Caco-2 (cell line): ENCODE measurements at regions not wholly inside any gene's neighbourhood (a gene's known extent, or its start where the extent isn't known, plus 50 kb on each side); places are given as distances from the start of the nearest gene placed in this dataset.
"Not testable (repeated sequence)": the region's sequence is repeated elsewhere in the genome, so short reads cannot be mapped to it uniquely, and the experiment has no call there.

Experiments
- BruUV-seq: library from RNA; stranded (reverse); fragments of 400-500 nt; replicated peaks from 2 replicates; lab custom pipeline; 2021; lab: Mats Ljungman, UMichigan
- CTCF ChIA-PET: fragments of 300-600 bp; sonication (Branson Sonifier 250); formaldehyde crosslinking; loops from one replicate; lab custom pipeline; 2022; ENCODE audit warnings: antibody characterized with exemption; lab: Charles Lee
- POLR2A ChIA-PET: fragments of 300-600 bp; sonication (Branson Sonifier 250); formaldehyde crosslinking; loops from one replicate; lab custom pipeline; 2022; ENCODE audit warnings: antibody characterized with exemption; lab: Charles Lee
- DNase-seq, 2 experiments: peaks; one replicate each; pipeline versions ENCODE4 v3.0.0 to v3.0.0-alpha.2; 2020 to 2022
- H3K27me3 ChIP-seq: replicated peaks from 2 replicates; pipeline ENCODE4 v1.6.0; 2011; ENCODE audit warnings: low read length; ENCODE audit not compliant: control insufficient read depth, insufficient read depth
- H3K36me3 ChIP-seq: 2 replicates; pipeline ENCODE4 v1.5.1; 2011; ENCODE audit warnings: low read length; ENCODE audit not compliant: control insufficient read depth, insufficient read depth
- H3K4me1 ChIP-seq: fragments of 250-450 bp; sonication (Bioruptor Pico); 2 replicates; pipeline ENCODE4 v1.5.1; 2020; ENCODE audit warnings: mild to moderate bottlenecking
- H3K4me3 ChIP-seq: 2 replicates; pipeline ENCODE4 v1.5.1; 2011; ENCODE audit warnings: low read depth, mild to moderate bottlenecking, control low read depth, low read length
- H3K9me3 ChIP-seq: fragments of 250-450 bp; sonication (Bioruptor Pico); 2 replicates; pipeline ENCODE4 v1.5.1; 2020; ENCODE audit warnings: mild to moderate bottlenecking, moderate library complexity
- H3K27ac Mint-ChIP-seq: one replicate; pipeline ENCODE4 v1.8.0; 2022; ENCODE audit warnings: mixed read lengths; ENCODE audit not compliant: unreplicated experiment
- H3K27me3 Mint-ChIP-seq: one replicate; pipeline ENCODE4 v1.8.0; 2022; ENCODE audit warnings: mixed read lengths; ENCODE audit not compliant: insufficient read depth, unreplicated experiment
- H3K36me3 Mint-ChIP-seq: one replicate; pipeline ENCODE4 v1.8.0; 2022; ENCODE audit warnings: mild to moderate bottlenecking, mixed read lengths; ENCODE audit not compliant: insufficient read depth, unreplicated experiment
- H3K4me1 Mint-ChIP-seq: one replicate; pipeline ENCODE4 v1.8.0; 2022; ENCODE audit warnings: low read depth, mixed read lengths; ENCODE audit not compliant: unreplicated experiment
- H3K4me3 Mint-ChIP-seq: one replicate; pipeline ENCODE4 v1.8.0; 2022; ENCODE audit warnings: mild to moderate bottlenecking, moderate library complexity, mixed read lengths; ENCODE audit not compliant: unreplicated experiment
- H3K9me3 Mint-ChIP-seq: one replicate; pipeline ENCODE4 v1.8.0; 2022; ENCODE audit warnings: mixed read lengths; ENCODE audit not compliant: unreplicated experiment
- CTCF ChIP-seq, 2 experiments: fragments of 200-600 bp in 1 of 2; IDR thresholded peaks; 1 replicate in 1 of 2; 2 replicates in 1 of 2; pipeline versions ENCODE4 v1.5.1 to v1.8.0; 2011 to 2022; ENCODE audit warnings: antibody characterized with exemption in 1 of 2, control low read depth in 1 of 2, inconsistent platforms in 1 of 2, low read depth in 1 of 2, low read length in 1 of 2, mild to moderate bottlenecking in 1 of 2, moderate library complexity in 1 of 2; ENCODE audit not compliant: insufficient read depth in 1 of 2, severe bottlenecking in 1 of 2, unreplicated experiment in 1 of 2
- intact Hi-C: fragments of 100-400 bp; cut with micrococcal nuclease; formaldehyde crosslinking; loops from one replicate; pipeline ENCODE4 v1.10.0; 2022; ENCODE audit not compliant: unreplicated experiment

- Mint-ChIP-seq H3K4me3 (no peak overlapping the region), H3K4me1 (peaks cover 34% of the 10 kb centered on the region), H3K9me3 (no peaks in the 10 kb centered on the region), H3K27ac (peak overlapping the region; percentile 5), H3K27me3 (no peaks in the 10 kb centered on the region), H3K36me3 (peaks cover 16% of the 10 kb centered on the region)
- peak in 1 of 2 experiments; percentile 47 for DNase-seq
- ChIA-PET CTCF (no interaction called here), POLR2A (interaction anchor here (0.6 kb wide), 2 partner anchors 46 to 109 kb away, joined by 3 read pairs; no protein-coding TSS in a partner anchor)
- BruUV-seq, result no TSS peak
- peaks cover 57% of the 10 kb centered on the region for H3K4me1 ChIP-seq
- H3K36me3 ChIP-seq, result no peaks in the 10 kb centered on the region; the same call in 1 of the 2 replicates
- H3K27me3 ChIP-seq, result no peaks in the 10 kb centered on the region
- no peaks in the 10 kb centered on the region for H3K9me3 ChIP-seq
- no peak overlapping the region for H3K4me3 ChIP-seq
- intact Hi-C loops, result no loop called here
- no peak for TF ChIP-seq CTCF (IDR thresholded peaks at IDR 0.05; ENCODE audit: insufficient read depth in 1 of 2, low read depth in 1 of 2, low read length in 1 of 2, severe bottlenecking in 1 of 2, unreplicated experiment in 1 of 2)
Measured at GRCh38 chr1:168405906-168406549, 125.4 kb downstream of the TBX19 start.

- no peak overlapping the region for H3K4me3 ChIP-seq
- ChIA-PET CTCF (no interaction called here), POLR2A (no interaction called here)
- no TSS peak for BruUV-seq
- H3K36me3 ChIP-seq, result peaks cover 2% of the 10 kb centered on the region
- H3K27ac Mint-ChIP-seq, result no peak overlapping the region
- H3K4me1 Mint-ChIP-seq, result peaks cover 42% of the 10 kb centered on the region
- peaks cover 21% of the 10 kb centered on the region for H3K36me3 Mint-ChIP-seq
- H3K9me3 Mint-ChIP-seq, result no peaks in the 10 kb centered on the region
- DNase-seq, result no peak
- no peaks in the 10 kb centered on the region for H3K27me3 Mint-ChIP-seq
- peaks cover 52% of the 10 kb centered on the region for H3K4me1 ChIP-seq
- H3K9me3 ChIP-seq, result no peaks in the 10 kb centered on the region
- no peak for TF ChIP-seq CTCF (IDR thresholded peaks at IDR 0.05; ENCODE audit: insufficient read depth in 1 of 2, low read depth in 1 of 2, low read length in 1 of 2, severe bottlenecking in 1 of 2, unreplicated experiment in 1 of 2)
- intact Hi-C loops, result no loop called here
- H3K27me3 ChIP-seq, result no peaks in the 10 kb centered on the region
- no peak overlapping the region for H3K4me3 Mint-ChIP-seq
Measured at GRCh38 chr1:168403140-168403539, 122.5 kb downstream of the TBX19 start.

GRCh38 chr1:168402466-168402865 is 121.8 kb downstream of the TBX19 start:
- CTCF ChIA-PET, H3K9me3 Mint-ChIP-seq: not testable (repeated sequence)
- H3K36me3 Mint-ChIP-seq, result peaks cover 21% of the 10 kb centered on the region

More at GRCh38 chr1:168402466-168402865, 121.8 kb downstream of the TBX19 start:
- H3K27me3 Mint-ChIP-seq, H3K36me3 ChIP-seq, POLR2A ChIA-PET, H3K4me3 ChIP-seq, H3K27ac Mint-ChIP-seq, BruUV-seq, H3K27me3 ChIP-seq, DNase-seq, H3K9me3 ChIP-seq, H3K4me3 Mint-ChIP-seq, intact Hi-C loops: not testable (repeated sequence)
- H3K4me1 ChIP-seq, result peaks cover 46% of the 10 kb centered on the region
- H3K4me1 Mint-ChIP-seq, result peaks cover 38% of the 10 kb centered on the region
